ENCODE measurements at regions not wholly inside any gene's neighbourhood (a gene's known extent, or its start where the extent isn't known, plus 50 kb on each side); places are given as distances from the start of the nearest gene placed in this dataset.

DNA sequence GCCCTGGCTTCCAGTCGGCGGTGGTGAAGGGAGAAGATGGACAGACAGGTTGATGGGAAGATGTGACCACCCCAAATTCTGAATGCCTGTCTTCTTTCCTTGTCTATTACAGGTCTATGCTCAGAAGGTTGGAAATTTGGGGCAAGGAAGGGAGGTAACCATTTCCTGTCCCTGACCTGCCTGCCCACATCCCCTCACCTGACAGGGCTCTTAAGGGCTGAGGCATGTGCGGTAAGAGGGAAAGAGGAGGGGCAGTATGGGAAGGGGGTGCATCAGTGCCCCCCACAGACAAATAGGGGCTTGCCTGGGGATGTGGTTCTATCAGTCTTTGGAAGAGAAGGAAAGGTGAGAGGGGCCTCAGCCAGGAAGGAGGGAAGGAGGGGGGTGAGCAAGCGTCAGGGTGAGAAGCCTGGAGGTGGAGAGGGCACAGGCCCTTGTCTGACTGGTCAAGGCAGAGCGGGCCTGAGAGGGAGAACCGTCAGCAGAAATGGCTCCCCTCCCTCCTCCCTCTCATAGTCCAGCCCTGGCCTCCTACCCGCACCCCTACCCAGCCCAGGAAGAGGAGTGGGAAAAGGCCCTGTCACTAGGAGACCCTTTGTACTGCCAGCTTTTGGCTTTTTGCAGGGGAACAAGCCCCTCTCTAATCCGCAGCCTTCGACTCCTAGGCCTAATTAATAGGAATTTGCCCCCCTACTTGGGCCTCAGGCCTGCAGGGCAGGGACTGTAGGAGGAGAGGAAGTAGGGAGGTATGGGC is 104.4 kb upstream of the FOXP4 start:
- TF ChIP-seq, protein P1, sequence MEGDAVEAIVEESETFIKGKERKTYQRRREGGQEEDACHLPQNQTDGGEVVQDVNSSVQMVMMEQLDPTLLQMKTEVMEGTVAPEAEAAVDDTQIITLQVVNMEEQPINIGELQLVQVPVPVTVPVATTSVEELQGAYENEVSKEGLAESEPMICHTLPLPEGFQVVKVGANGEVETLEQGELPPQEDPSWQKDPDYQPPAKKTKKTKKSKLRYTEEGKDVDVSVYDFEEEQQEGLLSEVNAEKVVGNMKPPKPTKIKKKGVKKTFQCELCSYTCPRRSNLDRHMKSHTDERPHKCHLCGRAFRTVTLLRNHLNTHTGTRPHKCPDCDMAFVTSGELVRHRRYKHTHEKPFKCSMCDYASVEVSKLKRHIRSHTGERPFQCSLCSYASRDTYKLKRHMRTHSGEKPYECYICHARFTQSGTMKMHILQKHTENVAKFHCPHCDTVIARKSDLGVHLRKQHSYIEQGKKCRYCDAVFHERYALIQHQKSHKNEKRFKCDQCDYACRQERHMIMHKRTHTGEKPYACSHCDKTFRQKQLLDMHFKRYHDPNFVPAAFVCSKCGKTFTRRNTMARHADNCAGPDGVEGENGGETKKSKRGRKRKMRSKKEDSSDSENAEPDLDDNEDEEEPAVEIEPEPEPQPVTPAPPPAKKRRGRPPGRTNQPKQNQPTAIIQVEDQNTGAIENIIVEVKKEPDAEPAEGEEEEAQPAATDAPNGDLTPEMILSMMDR (optimal IDR thresholded peaks at IDR 0.05 in 1 of 3, IDR thresholded peaks at IDR 0.05 in 1 of 3, conservative IDR thresholded peaks at IDR 0.05 in 1 of 3; ENCODE audit: extremely low read depth in 1 of 3, insufficient read depth in 2 of 3, low read length in 3 of 3), result no peak
- no peak for TF ChIP-seq EZH2 (IDR thresholded peaks at IDR 0.05; ENCODE audit: low read length)

Measured in keratinocyte (primary cell).